GM19397 (cell line): ENCODE measurements at regions not wholly inside any gene's neighbourhood (a gene's known extent, or its start where the extent isn't known, plus 50 kb on each side); places are given as distances from the start of the nearest gene placed in this dataset.

Experiments used
- ATAC-seq: cut with Tn5 transposase; IDR thresholded peaks from one replicate; pipeline ENCODE4 v1.9.1; 2021; ENCODE audit warnings: mild to moderate bottlenecking, moderate library complexity; ENCODE audit not compliant: unreplicated experiment

DNA sequence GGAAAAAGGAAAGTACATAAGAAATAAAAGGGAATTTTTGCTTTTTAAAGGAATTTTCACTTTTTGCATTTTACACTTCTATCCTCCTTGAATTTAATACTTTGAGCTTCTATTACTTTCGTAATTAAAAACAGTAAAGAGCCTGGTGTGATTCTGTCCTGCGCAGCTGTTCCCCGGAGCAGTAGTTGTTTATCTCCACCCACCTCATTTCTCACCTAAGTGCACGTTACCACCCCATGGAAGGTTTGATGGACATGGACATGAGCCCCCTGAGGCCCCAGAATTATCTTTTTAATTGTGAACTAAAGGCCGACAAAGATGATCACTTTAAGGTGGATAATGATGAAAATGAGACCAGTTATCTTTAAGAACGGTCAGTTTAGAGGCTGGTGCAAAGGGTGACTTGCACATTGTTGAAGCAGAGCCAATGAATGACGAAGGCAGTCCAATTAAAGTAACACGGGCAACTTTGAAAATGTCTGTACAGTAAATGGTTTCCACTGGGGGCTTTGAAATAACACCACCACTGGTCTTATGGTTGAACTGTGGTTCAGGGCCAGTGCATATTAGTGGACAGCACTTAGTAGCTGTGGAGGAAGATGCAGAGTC is 52.1 kb upstream of the TEX13D start:
- ATAC-seq, result no peak

DNA sequence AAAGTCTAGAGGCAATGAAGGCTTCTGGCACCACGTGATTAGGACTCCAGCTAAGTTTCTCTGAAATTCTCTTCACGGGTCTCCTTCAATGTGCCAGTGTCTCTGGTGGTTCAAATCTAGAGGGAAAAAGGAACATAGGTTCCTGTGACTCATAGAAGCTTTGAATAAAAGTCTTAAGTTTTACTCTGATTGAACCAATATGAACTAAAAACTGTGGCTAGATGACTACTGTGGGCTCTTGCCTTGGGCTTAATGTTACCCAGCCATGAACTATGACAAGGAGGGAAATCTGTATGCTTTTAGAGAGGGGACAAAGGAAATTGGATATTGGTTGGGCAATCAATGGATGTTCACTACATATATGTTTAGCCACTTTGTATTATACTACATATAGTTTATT is 49.9 kb upstream of the TEX13D start:
- no peak for ATAC-seq
